ENCODE measurements at regions not wholly inside any gene's neighbourhood (a gene's known extent, or its start where the extent isn't known, plus 50 kb on each side); places are given as distances from the start of the nearest gene placed in this dataset.
A peak's percentile ranks its signal among the peaks of the same experiment; 100 is the strongest.

- TF ChIP-seq CTCF (conservative IDR thresholded peaks at IDR 0.05; ENCODE audit: low read length), result no peak
- DNase-seq (ENCODE audit: low read depth), result no peak
- no peak overlapping the region for H3K4me3 ChIP-seq (ENCODE audit: low read length)
Observed at GRCh38 chr9:115398313-115398650, 280.3 kb upstream of the TNC start.

- peak; percentile 29 for DNase-seq (ENCODE audit: low read depth)
- H3K4me3 ChIP-seq (ENCODE audit: low read length), result no peak overlapping the region
- no peak for TF ChIP-seq CTCF (conservative IDR thresholded peaks at IDR 0.05; ENCODE audit: low read length)
Observed at GRCh38 chr9:115398996-115399395, 281.0 kb upstream of the TNC start.

- H3K4me3 ChIP-seq (ENCODE audit: low read length), result no peak overlapping the region
- peak; percentile 16; the same call in 1 of the 2 replicates for TF ChIP-seq CTCF (conservative IDR thresholded peaks at IDR 0.05; ENCODE audit: low read length)
- peak; percentile 98 for DNase-seq (ENCODE audit: low read depth)
Observed at GRCh38 chr9:115400796-115401195, 282.8 kb upstream of the TNC start.

GRCh38 chr9:115401756-115402327 is 283.9 kb upstream of the TNC start:
- H3K4me3 ChIP-seq (ENCODE audit: low read length), result no peak overlapping the region
- TF ChIP-seq CTCF (conservative IDR thresholded peaks at IDR 0.05; ENCODE audit: low read length), result no peak
- no peak for DNase-seq (ENCODE audit: low read depth)

GRCh38 chr9:115403753-115404152 is 285.8 kb upstream of the TNC start:
- no peak for TF ChIP-seq CTCF (conservative IDR thresholded peaks at IDR 0.05; ENCODE audit: low read length)
- no peak for DNase-seq (ENCODE audit: low read depth)
- no peak overlapping the region for H3K4me3 ChIP-seq (ENCODE audit: low read length)

GRCh38 chr9:115404311-115404710 is 286.4 kb upstream of the TNC start:
- H3K4me3 ChIP-seq (ENCODE audit: low read length), result no peak overlapping the region
- no peak for TF ChIP-seq CTCF (conservative IDR thresholded peaks at IDR 0.05; ENCODE audit: low read length)
- DNase-seq (ENCODE audit: low read depth), result no peak

GRCh38 chr9:115411516-115411915 is 293.6 kb upstream of the TNC start:
- H3K4me3 ChIP-seq (ENCODE audit: low read length), result no peak overlapping the region
- peak; percentile 59 for DNase-seq (ENCODE audit: low read depth)
- no peak for TF ChIP-seq CTCF (conservative IDR thresholded peaks at IDR 0.05; ENCODE audit: low read length)

Measured in AG10803 (cell line).